ENCODE measurements at regions not wholly inside any gene's neighbourhood (a gene's known extent, or its start where the extent isn't known, plus 50 kb on each side); places are given as distances from the start of the nearest gene placed in this dataset.
A peak's percentile ranks its signal among the peaks of the same experiment; 100 is the strongest.
"Not testable (repeated sequence)": the region's sequence is repeated elsewhere in the genome, so short reads cannot be mapped to it uniquely, and the experiment has no call there.

DNA sequence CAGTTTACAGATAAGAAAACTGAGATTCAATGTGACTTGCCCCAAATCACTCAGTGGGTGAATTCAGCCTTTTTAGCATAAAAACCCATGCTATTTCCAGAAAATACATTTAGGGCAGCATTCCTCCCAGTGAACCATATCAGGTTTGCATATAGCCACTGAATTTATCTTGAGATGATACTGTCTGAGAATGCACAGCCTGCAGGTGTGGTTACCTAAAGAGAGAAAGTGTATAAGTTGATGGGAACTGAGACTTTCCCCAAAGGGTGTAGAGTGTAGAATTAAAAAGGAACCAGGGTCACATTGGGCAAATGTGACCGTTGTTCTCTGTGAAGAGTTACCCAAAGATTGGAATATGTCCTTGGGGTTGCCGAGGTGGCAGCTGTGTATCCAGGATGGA, 100.0 kb upstream of the PIK3R1 start:
- DNase-seq (ENCODE audit: low spot score): no peak

DNA sequence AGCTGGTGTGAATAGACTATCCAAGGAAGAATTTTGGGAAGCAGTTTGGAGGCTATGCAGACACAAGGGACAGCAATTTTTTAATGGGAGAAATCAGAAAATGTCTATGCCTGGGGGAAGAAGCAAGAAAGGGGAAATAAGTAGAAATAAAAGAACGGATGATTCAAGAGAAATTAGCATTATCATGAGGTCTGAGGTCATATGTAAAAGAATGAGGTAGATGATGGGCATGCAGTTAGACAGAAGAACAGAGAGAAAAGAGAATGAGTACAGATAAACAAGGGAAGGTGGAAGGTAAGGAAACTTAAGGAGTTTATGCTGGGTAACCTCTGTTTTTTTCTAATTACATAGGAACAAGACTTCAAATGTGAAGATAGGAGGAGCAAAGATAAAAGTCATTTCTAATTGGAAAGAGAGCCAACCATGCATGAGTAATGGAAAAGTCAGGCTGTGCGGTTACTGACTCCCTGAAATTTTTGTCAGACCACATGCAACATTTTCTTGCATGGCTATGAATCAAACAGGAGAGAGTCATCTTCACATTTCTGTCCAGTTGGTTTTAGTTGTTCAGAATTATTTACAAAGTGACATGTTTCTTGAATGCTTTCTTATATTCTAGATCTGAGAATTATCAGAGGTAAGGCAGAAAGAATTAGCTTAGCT, 101.0 kb upstream of the PIK3R1 start:
- no peak for DNase-seq (ENCODE audit: low spot score)

GRCh38 chr5:68112658-68113057, 102.9 kb upstream of the PIK3R1 start:
- no peak for DNase-seq (ENCODE audit: low spot score)

DNA sequence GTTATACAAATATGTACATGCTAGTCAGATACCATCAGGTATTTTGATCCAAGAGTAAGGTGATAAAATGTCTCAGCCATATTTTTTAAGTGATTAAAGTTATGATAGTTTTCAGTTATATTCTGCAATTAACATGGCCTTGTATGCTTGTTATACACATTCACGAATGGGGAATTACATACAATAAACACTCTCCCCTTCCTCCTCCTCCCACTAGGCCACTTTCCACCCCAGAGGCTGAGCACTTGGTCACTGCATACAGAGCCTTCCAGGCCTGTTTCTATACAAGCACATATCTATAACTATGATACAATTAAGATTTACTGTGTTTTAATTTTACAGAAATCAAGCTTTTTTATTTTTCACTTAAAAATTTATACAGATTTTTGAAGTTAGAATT, 104.7 kb upstream of the PIK3R1 start:
- DNase-seq (ENCODE audit: low spot score): no peak

DNA sequence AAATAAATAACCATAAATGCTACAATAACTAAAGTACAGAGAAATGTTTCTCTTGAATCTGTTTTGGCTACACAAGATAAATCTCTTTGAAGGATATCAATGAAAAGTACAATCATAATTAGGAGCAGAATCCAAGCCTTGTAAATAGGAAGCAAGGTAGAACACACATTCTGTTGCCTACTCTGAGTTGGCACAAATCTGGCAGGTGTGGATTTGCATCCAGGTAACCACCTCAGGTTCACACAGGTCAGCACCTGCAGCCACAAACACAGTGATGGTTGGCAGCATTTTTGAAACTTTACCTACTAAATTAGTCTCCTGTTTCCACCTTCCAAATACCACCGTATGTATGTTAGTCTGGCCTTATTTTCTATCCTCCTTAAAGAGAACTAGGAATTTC, 105.3 kb upstream of the PIK3R1 start:
- no peak for DNase-seq (ENCODE audit: low spot score)

GRCh38 chr5:68104217-68104616, 111.3 kb upstream of the PIK3R1 start:
- DNase-seq (ENCODE audit: low spot score): not testable (repeated sequence)

DNA sequence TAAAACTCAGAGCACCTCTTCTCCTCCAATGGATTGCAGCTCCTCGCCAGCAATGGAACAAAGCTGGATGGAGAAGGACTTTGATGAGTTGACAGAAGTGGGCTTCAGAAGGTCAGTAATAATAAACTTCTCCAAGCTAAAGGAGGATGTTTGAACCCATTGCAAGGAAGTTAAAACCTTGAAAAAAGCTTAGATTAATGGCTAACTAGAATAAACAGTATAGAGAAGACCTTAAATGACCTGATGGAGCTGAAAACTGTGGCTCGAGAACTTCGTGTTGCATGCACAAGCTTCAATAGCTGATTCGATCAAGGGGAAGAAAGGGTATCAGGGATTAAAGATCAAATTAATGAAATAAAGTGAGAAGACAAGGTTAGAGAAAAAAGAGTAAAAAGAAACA, 112.3 kb upstream of the PIK3R1 start:
- DNase-seq (ENCODE audit: low spot score): not testable (repeated sequence)

DNA sequence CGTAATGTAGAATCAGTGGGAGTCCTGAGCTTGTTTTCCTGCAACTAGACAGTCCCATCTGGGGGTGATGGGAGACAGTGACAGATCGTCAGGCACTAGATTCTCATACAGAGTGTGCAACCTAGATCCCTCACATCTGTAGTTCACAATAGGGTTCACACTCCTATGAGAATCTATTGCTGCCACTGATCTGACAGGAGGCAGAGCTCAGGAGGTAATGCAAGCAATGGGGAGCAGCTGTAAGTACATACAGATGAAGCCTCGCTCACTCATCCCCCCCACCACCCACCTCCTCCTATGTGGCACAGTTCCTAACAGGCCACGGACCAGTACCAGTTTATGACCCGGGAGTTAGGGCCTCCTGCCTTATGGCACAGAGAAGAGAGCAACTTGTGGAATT, 116.2 kb upstream of the PIK3R1 start:
- DNase-seq (ENCODE audit: low spot score): no peak

DNA sequence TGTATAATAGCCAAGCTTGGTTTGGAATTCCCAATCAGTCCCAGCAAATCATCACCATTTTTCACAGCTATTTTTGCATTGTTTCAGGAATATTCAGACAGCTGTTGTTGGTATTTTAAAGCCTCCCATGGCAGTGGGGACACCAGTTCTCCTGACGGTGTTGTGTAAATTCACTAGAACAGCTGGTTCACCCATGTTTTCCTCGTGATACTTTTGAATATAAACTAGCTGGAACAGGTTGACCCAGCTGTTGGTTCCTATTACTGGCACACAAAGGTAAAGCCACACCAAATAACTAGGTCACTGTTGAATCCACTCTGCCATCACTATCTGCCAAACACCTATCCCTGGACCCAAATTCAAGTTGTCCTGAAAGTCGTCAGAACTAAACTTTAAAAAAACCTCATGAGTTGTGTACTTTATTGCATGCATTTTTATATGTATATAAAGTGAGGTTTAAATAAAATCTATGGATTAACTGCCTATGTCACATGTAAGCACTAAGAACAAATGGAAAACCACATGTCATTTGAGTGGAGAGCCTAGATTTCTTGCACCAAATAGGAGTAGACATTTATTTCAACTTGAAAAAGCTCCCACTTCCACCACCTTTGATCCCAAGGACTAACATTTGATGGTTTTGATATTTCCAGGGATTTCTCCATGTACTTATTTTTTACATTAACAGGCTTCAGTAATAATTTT, 121.9 kb upstream of the PIK3R1 start:
- DNase-seq (ENCODE audit: low spot score): no peak

DNA sequence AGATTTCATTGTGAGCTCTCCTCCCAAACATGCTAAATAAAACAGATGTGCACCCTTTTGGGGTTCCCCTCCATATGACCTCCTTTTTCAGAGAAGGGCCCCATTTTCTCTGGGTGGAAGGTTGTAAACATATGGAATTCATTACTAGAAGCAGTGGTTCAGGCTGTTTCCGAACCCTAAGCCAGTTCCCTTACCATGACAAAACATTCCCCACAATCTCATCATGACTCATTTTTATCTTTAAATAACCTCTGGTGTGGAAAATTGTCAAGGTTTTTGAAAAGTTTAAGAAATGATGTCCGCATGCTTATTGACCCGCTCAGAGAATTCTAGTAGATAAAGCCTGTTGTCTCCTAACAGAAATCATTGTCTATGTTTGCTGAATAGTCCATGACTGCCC, 127.3 kb upstream of the PIK3R1 start:
- DNase-seq (ENCODE audit: low spot score): no peak

DNA sequence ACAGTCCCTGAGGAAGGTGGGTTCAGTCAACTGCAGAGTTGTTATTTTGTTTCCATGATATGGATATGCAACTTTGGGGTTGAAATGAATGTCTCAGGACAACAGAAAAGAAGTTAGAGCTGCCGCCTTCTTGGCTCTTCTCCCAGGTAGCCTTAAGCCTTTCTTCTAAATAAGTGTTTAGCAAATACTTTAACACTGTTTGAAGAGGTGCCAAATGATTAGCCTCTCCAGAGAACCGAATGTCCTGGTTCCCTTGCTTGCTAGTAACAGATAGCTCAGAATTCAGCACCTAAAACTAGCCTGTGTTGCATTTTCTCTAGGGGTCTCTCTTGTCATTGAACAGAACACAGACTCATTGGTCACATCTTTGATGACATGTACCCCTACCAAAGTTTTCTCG, 127.7 kb upstream of the PIK3R1 start:
- DNase-seq (ENCODE audit: low spot score): peak; percentile 8

DNA sequence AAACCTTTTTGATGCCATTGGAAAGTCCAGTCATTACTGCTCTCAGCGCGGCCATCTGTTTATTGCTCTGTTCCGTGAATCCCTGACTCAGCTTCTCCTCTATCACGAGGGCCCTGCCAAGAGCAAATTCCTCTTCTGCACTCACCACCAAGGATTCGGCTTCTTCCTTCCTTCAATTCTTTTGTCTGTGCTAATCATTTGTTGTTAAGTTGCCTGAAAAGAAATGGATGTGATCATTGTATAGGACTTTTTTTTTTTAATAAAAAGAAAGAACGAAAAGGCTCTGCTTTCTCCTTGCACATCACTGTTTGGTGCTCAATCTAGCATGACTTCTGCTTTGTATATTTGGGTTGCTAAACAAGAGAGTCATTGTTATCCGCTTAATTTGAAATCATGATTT, 128.7 kb upstream of the PIK3R1 start:
- peak; percentile 81 for DNase-seq (ENCODE audit: low spot score)

GRCh38 chr5:68086439-68086838, 129.1 kb upstream of the PIK3R1 start:
- no peak for DNase-seq (ENCODE audit: low spot score)

GRCh38 chr5:68084396-68084795, 131.2 kb upstream of the PIK3R1 start:
- DNase-seq (ENCODE audit: low spot score): no peak

DNA sequence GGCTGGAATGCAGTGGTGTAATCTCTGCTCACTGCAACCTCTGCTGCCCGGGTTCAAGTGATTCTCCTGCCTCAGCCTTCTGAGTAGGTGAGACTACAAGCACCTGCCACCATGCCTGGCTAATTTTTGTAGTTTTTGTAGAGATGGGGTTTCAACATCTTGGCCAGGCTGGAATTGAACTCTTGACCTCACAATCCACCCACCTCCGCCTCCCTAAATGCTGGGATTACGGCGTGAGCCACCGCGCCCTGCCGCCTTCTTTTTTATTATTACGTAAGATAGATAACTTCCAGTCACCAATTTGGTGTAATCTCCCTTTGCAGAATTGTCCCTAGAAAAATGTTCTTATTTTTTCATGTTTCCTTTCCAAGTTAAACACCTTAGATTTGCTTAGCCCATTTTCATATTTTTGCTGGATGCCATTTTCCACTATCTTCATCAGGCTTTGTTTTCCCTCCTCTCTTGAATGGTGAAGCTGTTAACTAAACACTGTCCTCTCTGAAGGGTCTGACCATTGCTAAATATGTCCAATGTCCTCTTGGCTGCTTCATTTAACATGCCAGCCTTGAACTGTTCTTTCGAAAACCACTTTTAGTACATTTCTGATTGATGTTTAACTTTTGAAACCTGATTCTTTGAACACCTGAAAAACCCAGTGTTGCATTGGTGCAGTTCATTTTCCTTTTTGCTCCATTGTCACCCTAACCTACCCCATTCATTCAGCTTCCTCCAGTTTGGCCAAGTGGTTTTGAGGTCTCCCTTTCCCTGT, 135.1 kb upstream of the PIK3R1 start:
- no peak for DNase-seq (ENCODE audit: low spot score)

- DNase-seq (ENCODE audit: low spot score): no peak
Observed at GRCh38 chr5:68077349-68077894, 138.1 kb upstream of the PIK3R1 start.

GRCh38 chr5:68074633-68075032, 140.9 kb upstream of the PIK3R1 start:
- DNase-seq (ENCODE audit: low spot score): no peak

GRCh38 chr5:68074048-68074632, 141.4 kb upstream of the PIK3R1 start:
- no peak for DNase-seq (ENCODE audit: low spot score)

DNA sequence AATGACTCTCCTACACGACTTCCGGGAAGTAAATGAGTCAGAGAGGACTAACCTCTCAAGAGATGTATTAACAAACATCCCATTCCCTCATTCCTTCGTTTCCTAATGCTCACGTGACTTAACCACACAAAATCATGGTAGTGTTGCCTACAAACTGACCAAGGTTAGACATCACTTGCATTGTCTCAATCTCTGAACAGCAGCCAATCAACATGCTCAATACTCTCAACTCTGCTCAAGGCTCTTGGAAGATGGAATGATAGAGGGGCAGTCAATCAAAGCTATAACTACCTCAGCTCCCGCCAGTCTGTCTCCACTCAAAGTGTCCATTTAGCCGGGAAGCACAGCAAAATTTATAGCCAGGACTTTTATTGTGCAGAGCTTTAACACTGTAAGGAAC, 143.8 kb upstream of the PIK3R1 start:
- DNase-seq (ENCODE audit: low spot score): no peak

DNA sequence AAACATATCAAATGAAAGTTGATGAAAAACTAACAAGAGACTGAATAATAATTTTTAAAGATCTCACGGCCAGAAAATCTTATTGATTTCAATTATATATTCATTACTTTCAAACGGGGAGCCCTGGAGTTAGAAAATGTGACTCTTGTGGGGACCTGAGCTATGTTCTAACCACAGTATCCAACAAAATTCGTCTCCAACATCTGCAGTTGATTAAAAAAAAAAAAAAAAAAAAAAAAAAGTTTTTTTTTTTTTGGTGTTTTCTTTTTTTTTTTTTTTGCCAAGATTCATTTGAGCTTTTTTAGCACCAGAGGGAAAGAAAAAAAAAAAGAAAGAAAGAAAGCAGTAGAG, 144.3 kb upstream of the PIK3R1 start:
- DNase-seq (ENCODE audit: low spot score): no peak

DNA sequence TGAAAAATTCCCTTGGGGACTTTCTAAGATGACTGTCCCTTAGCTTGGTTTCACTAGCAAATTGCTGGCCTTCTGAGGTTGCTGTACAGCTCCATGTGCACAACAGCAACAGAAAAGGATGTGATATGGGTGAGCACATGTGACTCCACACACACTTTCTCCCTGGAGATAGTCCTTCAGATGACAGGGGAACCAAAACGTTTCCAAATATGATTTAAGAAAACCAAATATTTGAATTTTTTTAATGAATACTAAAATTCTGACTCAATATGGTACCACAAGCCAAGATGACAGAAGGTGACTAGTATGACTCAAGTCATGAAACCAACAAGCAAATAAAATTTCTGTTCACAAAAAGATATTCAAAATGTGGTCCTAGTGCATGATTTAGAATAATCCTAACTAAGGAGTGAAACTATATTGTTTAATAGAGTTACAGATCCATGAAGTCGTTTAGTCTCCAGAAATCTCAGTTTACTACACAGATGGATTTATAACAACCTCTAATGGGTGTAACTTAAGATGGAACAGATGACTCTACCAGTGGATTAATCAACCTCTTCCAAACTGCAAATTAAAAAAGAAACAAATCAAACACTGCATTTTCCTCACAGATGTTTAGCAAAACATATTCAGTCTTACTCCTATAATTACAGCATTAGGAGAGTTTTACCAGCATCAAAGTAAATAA, 144.8 kb upstream of the PIK3R1 start:
- DNase-seq (ENCODE audit: low spot score): no peak

DNA sequence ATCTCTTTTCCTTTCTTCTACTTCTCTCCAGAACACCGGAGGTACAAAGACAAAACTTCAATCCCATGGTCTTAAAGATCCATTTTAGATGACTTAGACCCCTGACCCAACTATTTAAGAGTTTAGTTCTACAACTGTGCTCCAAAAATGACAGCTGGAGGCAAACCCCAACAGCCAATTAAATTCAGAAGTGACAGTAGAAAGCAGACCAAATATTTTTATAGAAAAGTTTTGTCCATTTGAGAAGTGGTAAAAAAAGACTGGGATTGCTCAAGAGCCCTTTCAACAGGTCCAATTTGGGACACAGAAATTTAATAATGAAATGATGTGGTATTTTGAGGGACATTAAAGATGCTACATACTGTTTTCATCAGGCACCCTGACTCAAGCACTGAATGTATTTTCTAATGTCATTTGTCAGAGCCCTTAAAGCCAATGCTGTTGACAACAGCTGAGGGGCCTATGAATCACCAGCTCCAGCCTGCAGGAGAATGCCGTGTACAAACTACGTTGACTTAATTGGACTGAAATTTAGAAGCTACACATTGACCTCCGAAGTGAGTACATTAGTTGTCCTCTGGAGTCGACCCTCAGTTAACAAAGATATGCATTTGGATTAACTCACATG, 147.5 kb upstream of the PIK3R1 start:
- DNase-seq (ENCODE audit: low spot score): no peak

Measured in globus pallidus (tissue), 1 donor.